ENCODE measurements at regions not wholly inside any gene's neighbourhood (a gene's known extent, or its start where the extent isn't known, plus 50 kb on each side); places are given as distances from the start of the nearest gene placed in this dataset.

- TF ChIP-seq CTCF (IDR thresholded peaks at IDR 0.05) = no peak
- TF ChIP-seq POLR2A (IDR thresholded peaks at IDR 0.05) = no peak
- TF ChIP-seq POLR2AphosphoS5 (IDR thresholded peaks at IDR 0.05) = no peak
- no peak for DNase-seq (ENCODE audit: low spot score)
- Histone ChIP-seq H3K4me3 (no peak overlapping the region), H3K27ac (no peak overlapping the region), H3K4me1 (replicated peaks) (no peaks in the 10 kb centered on the region), H3K9me3 (no peaks in the 10 kb centered on the region), H3K36me3 (no peaks in the 10 kb centered on the region), H3K27me3 (replicated peaks; ENCODE audit: insufficient read depth) (no peaks in the 10 kb centered on the region)
- WGBS = 69% methylated on average over 3 of the region's 3 CpGs
- intact Hi-C loops (cut with DNase I) = no loop called here
Measured at GRCh38 chr5:176161431-176161830, 76.8 kb upstream of the SIMC1 start.

- WGBS = 51% methylated on average over 3 of the region's 3 CpGs
- Histone ChIP-seq H3K27ac (no peak overlapping the region), H3K27me3 (replicated peaks; ENCODE audit: insufficient read depth) (no peaks in the 10 kb centered on the region), H3K9me3 (no peaks in the 10 kb centered on the region), H3K4me1 (replicated peaks) (no peaks in the 10 kb centered on the region), H3K36me3 (no peaks in the 10 kb centered on the region), H3K4me3 (no peak overlapping the region)
- DNase-seq (ENCODE audit: low spot score) = no peak
- TF ChIP-seq POLR2A (IDR thresholded peaks at IDR 0.05) = no peak
- no peak for TF ChIP-seq CTCF (IDR thresholded peaks at IDR 0.05)
- TF ChIP-seq POLR2AphosphoS5 (IDR thresholded peaks at IDR 0.05) = no peak
- intact Hi-C loops (cut with DNase I) = no loop called here
Measured at GRCh38 chr5:176162198-176162597, 76.0 kb upstream of the SIMC1 start.

GRCh38 chr5:176162888-176163287 lies 75.3 kb upstream of the SIMC1 start:
- WGBS = 87% methylated on average over 4 of the region's 4 CpGs
- no peak for TF ChIP-seq POLR2AphosphoS5 (IDR thresholded peaks at IDR 0.05)
- H3K4me3 ChIP-seq = no peak overlapping the region
- no peaks in the 10 kb centered on the region for H3K27me3 ChIP-seq (replicated peaks; ENCODE audit: insufficient read depth)
- no peaks in the 10 kb centered on the region for H3K36me3 ChIP-seq
- intact Hi-C loops (cut with DNase I) = no loop called here
- H3K4me1 ChIP-seq (replicated peaks) = no peaks in the 10 kb centered on the region
- DNase-seq (ENCODE audit: low spot score) = no peak
- H3K9me3 ChIP-seq = no peaks in the 10 kb centered on the region
- H3K27ac ChIP-seq = no peak overlapping the region

- H3K4me1 ChIP-seq (replicated peaks) = no peaks in the 10 kb centered on the region
- H3K27me3 ChIP-seq (replicated peaks; ENCODE audit: insufficient read depth) = no peaks in the 10 kb centered on the region
- H3K36me3 ChIP-seq = no peaks in the 10 kb centered on the region
- 47% methylated on average over 4 of the region's 4 CpGs for WGBS
- TF ChIP-seq POLR2A (IDR thresholded peaks at IDR 0.05) (no peak), POLR2AphosphoS5 (IDR thresholded peaks at IDR 0.05) (no peak), CTCF (IDR thresholded peaks at IDR 0.05) (no peak)
- H3K4me3 ChIP-seq = no peak overlapping the region
- no peak overlapping the region for H3K27ac ChIP-seq
- H3K9me3 ChIP-seq = no peaks in the 10 kb centered on the region
- intact Hi-C loops (cut with DNase I) = no loop called here
- DNase-seq (ENCODE audit: low spot score) = no peak
Measured at GRCh38 chr5:176166427-176166826, 71.8 kb upstream of the SIMC1 start.

- Histone ChIP-seq H3K9me3 (no peaks in the 10 kb centered on the region), H3K36me3 (no peaks in the 10 kb centered on the region), H3K27ac (no peak overlapping the region), H3K4me3 (no peak overlapping the region), H3K27me3 (replicated peaks; ENCODE audit: insufficient read depth) (no peaks in the 10 kb centered on the region), H3K4me1 (replicated peaks) (no peaks in the 10 kb centered on the region)
- no peak for DNase-seq (ENCODE audit: low spot score)
- TF ChIP-seq POLR2A (IDR thresholded peaks at IDR 0.05) = no peak
- TF ChIP-seq CTCF (IDR thresholded peaks at IDR 0.05) = no peak
- no peak for TF ChIP-seq POLR2AphosphoS5 (IDR thresholded peaks at IDR 0.05)
- intact Hi-C loops (cut with DNase I) = no loop called here
- WGBS = 49% methylated on average over 6 of the region's 6 CpGs
Measured at GRCh38 chr5:176167800-176168199, 70.4 kb upstream of the SIMC1 start.
